ENCODE measurements at regions not wholly inside any gene's neighbourhood (a gene's known extent, or its start where the extent isn't known, plus 50 kb on each side); places are given as distances from the start of the nearest gene placed in this dataset.

DNA sequence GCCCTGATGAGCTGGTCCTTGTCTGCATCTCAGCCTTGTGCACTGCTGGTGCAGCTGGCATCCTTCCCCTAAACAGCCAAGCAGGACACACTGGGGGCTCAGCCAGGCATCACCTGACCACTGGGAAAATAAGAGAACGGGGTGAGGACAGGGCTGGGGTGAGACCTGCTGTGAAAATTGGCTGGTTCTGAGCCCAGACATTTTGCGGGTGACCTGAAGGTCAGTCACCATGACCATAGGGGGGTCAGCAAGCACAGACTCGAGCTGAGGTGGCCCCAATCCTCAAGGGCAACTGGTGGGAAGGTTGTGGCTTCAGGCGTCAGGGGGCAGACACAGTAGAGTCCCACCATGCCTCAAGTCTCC, 144.9 kb upstream of the TWIST2 start:
- H3K27ac ChIP-seq (ENCODE audit: low read length), result no peak overlapping the region
- no peak overlapping the region for H3K9ac ChIP-seq (ENCODE audit: low read length)
- no peak overlapping the region for H3K4me2 ChIP-seq (ENCODE audit: low read length)
- H3K9me3 ChIP-seq (ENCODE audit: insufficient read depth, low read length), result no peaks in the 10 kb centered on the region
- TF ChIP-seq, protein P1, sequence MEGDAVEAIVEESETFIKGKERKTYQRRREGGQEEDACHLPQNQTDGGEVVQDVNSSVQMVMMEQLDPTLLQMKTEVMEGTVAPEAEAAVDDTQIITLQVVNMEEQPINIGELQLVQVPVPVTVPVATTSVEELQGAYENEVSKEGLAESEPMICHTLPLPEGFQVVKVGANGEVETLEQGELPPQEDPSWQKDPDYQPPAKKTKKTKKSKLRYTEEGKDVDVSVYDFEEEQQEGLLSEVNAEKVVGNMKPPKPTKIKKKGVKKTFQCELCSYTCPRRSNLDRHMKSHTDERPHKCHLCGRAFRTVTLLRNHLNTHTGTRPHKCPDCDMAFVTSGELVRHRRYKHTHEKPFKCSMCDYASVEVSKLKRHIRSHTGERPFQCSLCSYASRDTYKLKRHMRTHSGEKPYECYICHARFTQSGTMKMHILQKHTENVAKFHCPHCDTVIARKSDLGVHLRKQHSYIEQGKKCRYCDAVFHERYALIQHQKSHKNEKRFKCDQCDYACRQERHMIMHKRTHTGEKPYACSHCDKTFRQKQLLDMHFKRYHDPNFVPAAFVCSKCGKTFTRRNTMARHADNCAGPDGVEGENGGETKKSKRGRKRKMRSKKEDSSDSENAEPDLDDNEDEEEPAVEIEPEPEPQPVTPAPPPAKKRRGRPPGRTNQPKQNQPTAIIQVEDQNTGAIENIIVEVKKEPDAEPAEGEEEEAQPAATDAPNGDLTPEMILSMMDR (IDR thresholded peaks at IDR 0.05; ENCODE audit: low read depth, low read length), result no peak
- no peak for TF ChIP-seq EZH2phosphoT487 (IDR thresholded peaks at IDR 0.05; ENCODE audit: low read depth)
- no peak overlapping the region for H3K4me3 ChIP-seq (ENCODE audit: low read length)
- no peaks in the 10 kb centered on the region for H3K79me2 ChIP-seq (ENCODE audit: low read length)
- H3K4me1 ChIP-seq (ENCODE audit: low read length), result no peaks in the 10 kb centered on the region
- no peaks in the 10 kb centered on the region for H4K20me1 ChIP-seq (ENCODE audit: insufficient read depth, low read length)
- H3K36me3 ChIP-seq (replicated peaks; ENCODE audit: low read depth, low read length), result no peaks in the 10 kb centered on the region
- no peak overlapping the region for H2AFZ ChIP-seq (ENCODE audit: low read depth, low read length)
- H3K27me3 ChIP-seq (ENCODE audit: low read depth, low read length), result no peaks in the 10 kb centered on the region

DNA sequence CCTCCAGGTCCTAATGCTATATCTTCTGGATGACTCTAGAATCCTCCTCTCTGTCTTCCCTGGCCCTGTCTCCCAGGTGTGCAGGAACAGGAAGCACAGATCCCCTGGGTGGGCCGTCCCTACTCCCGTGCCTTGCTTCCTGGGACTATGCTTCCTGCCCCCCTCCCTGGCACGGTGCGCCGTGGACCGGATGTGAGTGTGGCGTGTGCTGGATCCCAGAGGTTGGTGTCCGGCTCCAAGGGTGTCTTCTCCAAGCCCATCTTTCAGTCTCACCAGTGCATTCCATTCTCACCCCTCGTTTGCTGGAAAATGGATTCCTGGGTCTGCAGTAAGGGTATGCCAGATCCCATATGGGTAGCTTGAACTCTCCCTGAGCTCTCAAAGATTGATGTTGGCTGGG, 144.4 kb upstream of the TWIST2 start:
- Histone ChIP-seq H4K20me1 (ENCODE audit: insufficient read depth, low read length) (no peaks in the 10 kb centered on the region), H2AFZ (ENCODE audit: low read depth, low read length) (no peak overlapping the region), H3K27ac (ENCODE audit: low read length) (no peak overlapping the region), H3K9ac (ENCODE audit: low read length) (no peak overlapping the region), H3K9me3 (ENCODE audit: insufficient read depth, low read length) (no peaks in the 10 kb centered on the region), H3K79me2 (ENCODE audit: low read length) (no peaks in the 10 kb centered on the region), H3K27me3 (ENCODE audit: low read depth, low read length) (no peaks in the 10 kb centered on the region), H3K4me2 (ENCODE audit: low read length) (no peak overlapping the region), H3K4me3 (ENCODE audit: low read length) (no peak overlapping the region), H3K4me1 (ENCODE audit: low read length) (no peaks in the 10 kb centered on the region), H3K36me3 (replicated peaks; ENCODE audit: low read depth, low read length) (no peaks in the 10 kb centered on the region)
- TF ChIP-seq EZH2phosphoT487 (IDR thresholded peaks at IDR 0.05; ENCODE audit: low read depth), result no peak
- TF ChIP-seq, protein P1 (IDR thresholded peaks at IDR 0.05; ENCODE audit: low read depth, low read length), result no peak

DNA sequence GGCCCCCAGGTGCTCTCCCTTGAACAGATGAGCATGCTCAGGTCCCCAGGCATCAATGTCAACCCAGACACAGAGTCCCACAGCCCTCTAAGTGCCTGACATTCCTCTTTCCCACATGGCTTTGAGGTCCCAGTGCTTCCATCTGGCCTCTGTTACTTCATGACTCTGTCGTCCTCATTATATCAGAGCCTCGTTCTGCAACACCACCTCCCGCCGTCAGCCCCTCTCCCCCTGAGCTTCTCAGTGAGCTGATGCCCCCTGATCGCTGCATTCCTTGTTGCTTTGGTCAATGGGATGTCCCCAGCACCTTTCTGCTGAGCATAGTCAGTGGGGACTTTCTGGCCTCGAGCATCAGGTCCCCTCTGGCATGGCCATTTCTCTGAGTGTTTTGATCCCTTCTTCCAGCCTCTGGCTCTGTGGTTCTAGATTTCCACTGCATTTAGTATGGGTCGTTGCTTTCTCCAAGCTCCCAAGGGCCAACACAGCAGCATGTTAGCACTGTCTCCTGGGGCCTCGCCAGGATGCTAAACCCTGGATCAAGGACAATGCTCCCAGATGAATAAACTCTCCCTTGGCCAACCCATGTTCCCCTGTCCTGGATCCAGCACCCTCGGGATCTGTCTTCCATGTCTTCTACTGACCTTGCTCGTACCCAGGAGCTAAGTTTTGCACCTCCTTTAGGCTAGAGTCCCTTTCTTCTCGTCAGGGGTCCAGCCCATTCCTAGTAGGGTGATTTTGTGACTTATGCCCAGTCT, 143.2 kb upstream of the TWIST2 start:
- no peaks in the 10 kb centered on the region for H4K20me1 ChIP-seq (ENCODE audit: insufficient read depth, low read length)
- H2AFZ ChIP-seq (ENCODE audit: low read depth, low read length), result no peak overlapping the region
- H3K9me3 ChIP-seq (ENCODE audit: insufficient read depth, low read length), result no peaks in the 10 kb centered on the region
- no peak overlapping the region for H3K27ac ChIP-seq (ENCODE audit: low read length)
- H3K36me3 ChIP-seq (replicated peaks; ENCODE audit: low read depth, low read length), result no peaks in the 10 kb centered on the region
- no peaks in the 10 kb centered on the region for H3K4me1 ChIP-seq (ENCODE audit: low read length)
- H3K4me2 ChIP-seq (ENCODE audit: low read length), result no peak overlapping the region
- H3K9ac ChIP-seq (ENCODE audit: low read length), result no peak overlapping the region
- no peaks in the 10 kb centered on the region for H3K27me3 ChIP-seq (ENCODE audit: low read depth, low read length)
- H3K79me2 ChIP-seq (ENCODE audit: low read length), result no peaks in the 10 kb centered on the region
- TF ChIP-seq EZH2phosphoT487 (IDR thresholded peaks at IDR 0.05; ENCODE audit: low read depth), result no peak
- TF ChIP-seq, protein P1 (IDR thresholded peaks at IDR 0.05; ENCODE audit: low read depth, low read length), result no peak
- no peak overlapping the region for H3K4me3 ChIP-seq (ENCODE audit: low read length)

DNA sequence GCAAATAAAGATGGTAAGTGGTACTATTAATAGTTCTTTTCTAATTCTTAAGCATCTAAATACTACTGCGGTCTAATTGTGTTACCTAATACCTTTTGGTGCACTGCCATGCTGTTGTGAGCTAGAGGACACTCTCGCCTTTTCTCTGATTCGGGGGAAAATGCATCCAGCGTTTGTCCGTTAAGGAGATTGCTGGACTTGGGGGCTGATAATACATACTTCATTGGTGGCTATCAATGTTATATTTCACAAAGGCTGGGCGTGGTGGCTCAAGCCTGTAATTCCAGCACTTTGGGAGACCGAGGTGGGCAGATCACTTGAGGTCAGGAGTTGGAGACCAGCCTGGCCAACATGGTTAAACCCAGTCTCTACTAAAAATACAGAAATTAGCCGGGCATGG, 141.7 kb upstream of the TWIST2 start:
- Histone ChIP-seq H3K27me3 (ENCODE audit: low read depth, low read length) (no peaks in the 10 kb centered on the region), H2AFZ (ENCODE audit: low read depth, low read length) (no peak overlapping the region), H3K36me3 (replicated peaks; ENCODE audit: low read depth, low read length) (no peaks in the 10 kb centered on the region), H3K79me2 (ENCODE audit: low read length) (no peaks in the 10 kb centered on the region), H4K20me1 (ENCODE audit: insufficient read depth, low read length) (no peaks in the 10 kb centered on the region), H3K4me1 (ENCODE audit: low read length) (no peaks in the 10 kb centered on the region), H3K9me3 (ENCODE audit: insufficient read depth, low read length) (no peaks in the 10 kb centered on the region), H3K27ac (ENCODE audit: low read length) (no peak overlapping the region), H3K4me3 (ENCODE audit: low read length) (no peak overlapping the region), H3K9ac (ENCODE audit: low read length) (no peak overlapping the region), H3K4me2 (ENCODE audit: low read length) (no peak overlapping the region)
- no peak for TF ChIP-seq EZH2phosphoT487 (IDR thresholded peaks at IDR 0.05; ENCODE audit: low read depth)
- TF ChIP-seq, protein P1 (IDR thresholded peaks at IDR 0.05; ENCODE audit: low read depth, low read length), result no peak
